GM12891 (cell line): ENCODE measurements at regions not wholly inside any gene's neighbourhood (a gene's known extent, or its start where the extent isn't known, plus 50 kb on each side); places are given as distances from the start of the nearest gene placed in this dataset.

Source experiments
- POLR2A ChIP-seq: IDR thresholded peaks from 2 replicates; pipeline ENCODE4 v1.6.1; 2011; ENCODE audit warnings: low read depth, low read length, control low read depth
- SPI1 ChIP-seq: IDR thresholded peaks from 2 replicates; pipeline ENCODE4 v1.6.1; 2011; ENCODE audit warnings: low read depth, low read length, control low read depth

GRCh38 chr2:223169830-223170605 is 118.0 kb downstream of the KCNE4 start:
- no peak for TF ChIP-seq SPI1
- no peak for TF ChIP-seq POLR2A
